ENCODE measurements at regions not wholly inside any gene's neighbourhood (a gene's known extent, or its start where the extent isn't known, plus 50 kb on each side); places are given as distances from the start of the nearest gene placed in this dataset.
"Not testable (repeated sequence)": the region's sequence is repeated elsewhere in the genome, so short reads cannot be mapped to it uniquely, and the experiment has no call there.

GRCh38 chr2:16200554-16201193 is 260.3 kb downstream of the MYCN start:
- no peak for DNase-seq (ENCODE audit: low read depth)

- no peak for DNase-seq (ENCODE audit: low read depth)
Observed at GRCh38 chr2:16199882-16200553, 259.7 kb downstream of the MYCN start.

DNA sequence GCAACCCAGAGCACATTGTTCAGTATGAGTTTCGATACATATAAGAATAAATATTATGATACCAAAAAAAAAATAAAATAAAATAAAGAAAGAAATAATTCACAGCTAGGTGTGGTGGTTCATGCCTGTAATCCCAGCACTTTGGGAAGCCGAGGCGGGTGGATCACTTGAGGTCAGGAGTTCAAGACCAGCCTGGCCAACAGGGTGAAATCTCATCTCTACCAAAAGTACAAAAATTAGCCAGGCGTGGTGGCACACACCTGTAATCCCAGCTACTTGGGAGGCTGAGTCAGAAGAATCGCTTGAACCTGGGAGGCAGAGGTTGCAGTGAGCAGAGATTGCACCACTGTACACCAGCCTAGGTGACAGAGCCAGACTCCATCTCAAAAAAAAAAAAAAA is 258.9 kb downstream of the MYCN start:
- not testable (repeated sequence) for DNase-seq (ENCODE audit: low read depth)

- DNase-seq (ENCODE audit: low read depth): no peak
Observed at GRCh38 chr2:16198166-16198912, 258.0 kb downstream of the MYCN start.

DNA sequence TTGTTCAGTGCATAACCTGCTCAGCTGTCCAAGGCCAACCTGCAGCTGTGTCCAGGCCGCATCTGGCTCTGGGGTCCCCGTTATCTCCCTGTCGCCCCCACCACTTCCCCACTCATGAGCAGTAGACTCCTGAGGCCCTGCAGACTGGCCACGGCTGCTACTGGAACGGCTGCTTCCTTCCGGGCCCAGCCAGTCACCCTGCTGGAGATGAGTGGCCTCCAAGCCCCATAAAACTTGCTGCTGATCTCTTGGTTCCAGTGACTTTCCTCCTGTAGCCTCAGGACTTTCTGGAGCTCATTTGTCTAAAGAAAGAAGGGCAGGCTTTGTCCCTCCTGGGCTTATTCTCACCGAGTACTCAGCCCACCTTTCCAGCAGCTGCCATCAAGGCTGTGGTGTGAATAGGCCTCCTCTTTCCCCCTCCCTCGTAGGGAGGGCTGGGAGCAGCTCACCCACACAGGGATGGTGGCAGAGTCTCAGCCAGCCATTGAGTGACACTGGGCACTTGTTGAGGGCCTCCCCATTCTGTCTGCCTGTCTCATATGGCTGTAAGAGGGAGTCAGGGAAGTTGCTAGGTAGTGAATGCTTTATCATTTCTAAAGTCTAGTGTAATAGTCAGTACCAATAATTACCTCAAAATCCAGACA is 257.3 kb downstream of the MYCN start:
- no peak for DNase-seq (ENCODE audit: low read depth)

GRCh38 chr2:16196687-16197503 is 256.5 kb downstream of the MYCN start:
- DNase-seq (ENCODE audit: low read depth): no peak

- DNase-seq (ENCODE audit: low read depth): no peak
Observed at GRCh38 chr2:16195681-16196070, 255.3 kb downstream of the MYCN start.

- no peak for DNase-seq (ENCODE audit: low read depth)
Observed at GRCh38 chr2:16194931-16195680, 254.8 kb downstream of the MYCN start.

- DNase-seq (ENCODE audit: low read depth): no peak
Observed at GRCh38 chr2:16194530-16194929, 254.2 kb downstream of the MYCN start.

GRCh38 chr2:16194096-16194390 is 253.7 kb downstream of the MYCN start:
- no peak for DNase-seq (ENCODE audit: low read depth)

- DNase-seq (ENCODE audit: low read depth): no peak
Observed at GRCh38 chr2:16192416-16193216, 252.3 kb downstream of the MYCN start.

- no peak for DNase-seq (ENCODE audit: low read depth)
Observed at GRCh38 chr2:16191431-16192200, 251.3 kb downstream of the MYCN start.

GRCh38 chr2:16190446-16191270 is 250.3 kb downstream of the MYCN start:
- no peak for DNase-seq (ENCODE audit: low read depth)

DNA sequence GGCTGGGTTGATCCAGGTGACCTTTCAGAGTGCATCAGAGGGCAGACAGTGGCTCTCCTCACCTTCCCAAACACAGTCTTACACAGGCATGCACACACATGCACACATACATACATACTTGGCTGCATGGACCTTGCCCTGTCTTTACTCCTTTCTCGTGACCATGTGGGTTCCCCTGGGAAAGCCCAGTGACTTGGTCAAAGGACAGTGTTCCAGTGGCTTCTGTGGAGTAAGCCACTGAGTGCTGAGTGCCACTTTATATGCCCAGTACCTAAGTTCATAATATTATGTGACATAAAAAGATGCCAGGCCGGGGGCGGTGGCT is 249.4 kb downstream of the MYCN start:
- DNase-seq (ENCODE audit: low read depth): no peak

GRCh38 chr2:16189029-16189835 is 248.9 kb downstream of the MYCN start:
- DNase-seq (ENCODE audit: low read depth): no peak

DNA sequence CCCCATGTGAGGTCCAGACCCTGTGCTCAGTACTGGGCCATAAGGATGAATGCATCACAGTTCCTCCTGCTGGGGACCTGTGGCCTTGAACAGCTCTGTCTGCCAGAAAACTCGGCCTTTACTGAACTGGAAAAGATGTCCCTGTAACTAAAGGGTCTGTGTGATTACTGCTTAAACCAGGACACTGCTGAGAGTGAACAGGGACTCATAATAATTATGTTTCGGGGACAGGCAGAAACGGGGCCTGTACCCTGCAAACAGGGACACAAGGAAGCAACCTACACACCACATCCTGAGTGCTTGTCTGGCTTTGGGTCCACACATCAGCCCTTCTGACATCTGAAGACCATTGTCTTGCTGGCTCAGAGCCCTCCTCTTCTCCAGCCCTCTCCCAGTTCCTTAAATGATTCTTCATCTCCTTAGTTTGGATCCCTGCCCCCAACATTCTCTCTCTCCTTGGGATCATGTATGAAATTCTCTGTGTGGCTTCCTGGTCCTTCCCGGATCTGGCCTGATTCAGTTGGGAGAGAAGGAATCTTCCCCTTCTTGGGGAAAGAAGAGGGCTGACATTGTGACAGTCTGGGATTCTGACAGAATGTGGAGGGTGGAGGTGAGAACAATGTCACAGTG is 248.0 kb downstream of the MYCN start:
- DNase-seq (ENCODE audit: low read depth): no peak

GRCh38 chr2:16187482-16187817 is 247.1 kb downstream of the MYCN start:
- DNase-seq (ENCODE audit: low read depth): no peak

Data from activated T-helper 1 cell treated with Interleukin-2 at 50 U/mL for 16 hours (primary cell).